GM19468 (cell line): ENCODE measurements at regions not wholly inside any gene's neighbourhood (a gene's known extent, or its start where the extent isn't known, plus 50 kb on each side); places are given as distances from the start of the nearest gene placed in this dataset.

Experiments
- ATAC-seq: cut with Tn5 transposase; IDR thresholded peaks from one replicate; pipeline ENCODE4 v1.9.1; 2021; ENCODE audit warnings: mild to moderate bottlenecking, moderate library complexity, moderate number of reproducible peaks; ENCODE audit not compliant: unreplicated experiment; ENCODE audit errors: extremely low read depth

- ATAC-seq = no peak
These were observed 70.2 kb upstream of the SLC38A2 start for GRCh38 chr12:46442738-46443137.

GRCh38 chr12:46442239-46442638, 69.7 kb upstream of the SLC38A2 start:
- ATAC-seq = no peak

DNA sequence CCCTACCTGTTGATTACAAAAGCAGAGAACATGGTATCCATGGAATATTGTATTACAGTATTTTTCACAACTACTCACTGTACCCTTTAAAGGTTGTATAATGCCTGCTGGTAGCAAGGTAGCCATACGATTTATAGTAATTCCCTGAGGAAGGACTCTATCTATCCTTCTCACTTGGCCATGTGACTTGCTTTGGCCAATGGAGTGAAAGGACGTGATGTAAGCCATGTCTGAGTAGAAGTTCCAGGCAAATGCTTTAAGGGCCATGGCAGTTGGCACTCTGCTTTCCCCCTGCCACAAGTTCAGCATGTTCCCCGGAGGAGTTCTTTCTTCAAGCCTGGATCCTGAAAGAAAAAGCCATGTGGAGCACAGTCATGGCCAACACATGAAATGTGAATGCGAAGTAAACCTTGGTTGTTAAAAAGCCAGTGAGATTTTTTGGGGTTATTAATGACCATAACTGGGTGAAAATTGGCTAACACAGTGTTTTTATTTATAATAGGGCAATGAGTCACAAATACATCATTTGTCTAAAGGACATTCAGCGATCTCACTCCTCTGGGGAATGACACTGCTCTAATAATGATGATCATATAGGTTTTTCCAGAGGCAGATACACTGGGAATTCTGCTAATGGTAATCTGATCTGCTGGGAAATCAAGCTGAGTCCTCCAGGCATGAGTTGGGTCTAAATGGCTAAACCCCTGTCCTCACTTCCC, 67.4 kb upstream of the SLC38A2 start:
- no peak for ATAC-seq

DNA sequence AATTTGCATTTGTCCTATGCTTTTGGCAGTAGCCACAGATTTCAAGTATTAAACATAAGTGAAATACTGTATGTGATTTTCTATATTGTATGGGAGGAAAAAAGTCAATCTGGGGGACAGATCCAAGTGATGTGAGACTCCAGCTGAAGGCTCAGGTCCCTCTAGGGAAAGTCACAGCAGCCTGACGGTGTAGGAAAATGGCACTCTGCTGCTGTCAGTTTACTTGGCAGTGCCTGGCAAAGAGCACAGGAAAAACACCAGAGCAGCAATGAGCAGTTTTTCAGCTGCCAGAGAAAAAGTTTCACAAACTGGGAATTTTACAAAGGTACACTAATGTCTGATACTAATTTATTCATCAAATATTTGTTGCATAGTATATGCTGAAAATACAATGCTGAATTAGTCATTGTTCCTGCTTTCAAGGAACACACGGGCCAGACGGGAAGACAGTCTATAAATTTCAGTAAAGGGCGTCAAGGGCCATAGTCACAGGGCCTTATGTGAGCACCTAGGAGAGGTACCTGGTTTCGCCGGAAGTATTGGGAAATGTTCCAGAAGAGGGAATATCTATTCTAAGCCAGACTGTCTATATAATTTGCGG, 66.2 kb upstream of the SLC38A2 start:
- no peak for ATAC-seq

DNA sequence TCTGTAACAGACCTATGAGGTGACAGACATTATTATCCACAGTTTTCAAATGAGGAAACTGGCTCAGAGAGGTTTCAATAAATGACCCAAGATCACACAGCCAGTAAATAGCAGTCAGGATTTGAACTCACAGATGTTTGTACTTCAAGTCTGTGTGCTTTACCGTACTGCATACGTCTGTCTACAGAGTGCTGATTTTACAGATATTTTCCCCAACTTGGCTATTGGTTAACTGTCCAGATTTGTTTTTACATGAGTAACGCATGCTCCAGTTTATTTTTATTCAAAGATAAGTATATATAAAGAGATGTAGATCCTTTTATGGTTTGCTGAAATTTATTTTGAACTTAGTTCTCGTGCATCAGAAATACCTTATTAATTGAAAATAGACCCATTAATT, 65.7 kb upstream of the SLC38A2 start:
- no peak for ATAC-seq

DNA sequence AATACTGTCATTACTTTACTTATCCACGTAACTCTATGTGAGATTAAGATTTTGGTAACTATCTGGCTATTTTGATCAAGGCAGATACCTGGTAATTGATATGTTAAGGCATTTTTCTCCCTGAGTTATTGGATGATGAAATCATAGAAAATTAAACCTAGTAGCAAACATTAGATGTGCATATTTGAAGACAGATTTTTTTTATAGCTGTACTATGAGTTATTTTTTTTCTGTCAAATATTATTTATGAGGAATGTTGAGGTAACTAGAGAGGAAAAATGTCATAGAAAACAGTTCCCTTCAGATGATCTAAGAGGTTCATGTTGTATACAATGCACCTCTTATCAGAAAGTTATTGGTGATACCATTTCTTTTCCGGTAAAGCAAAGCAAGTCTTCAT, 64.9 kb upstream of the SLC38A2 start:
- ATAC-seq = no peak

- no peak for ATAC-seq
These were observed 64.2 kb upstream of the SLC38A2 start for GRCh38 chr12:46436747-46437146.

DNA sequence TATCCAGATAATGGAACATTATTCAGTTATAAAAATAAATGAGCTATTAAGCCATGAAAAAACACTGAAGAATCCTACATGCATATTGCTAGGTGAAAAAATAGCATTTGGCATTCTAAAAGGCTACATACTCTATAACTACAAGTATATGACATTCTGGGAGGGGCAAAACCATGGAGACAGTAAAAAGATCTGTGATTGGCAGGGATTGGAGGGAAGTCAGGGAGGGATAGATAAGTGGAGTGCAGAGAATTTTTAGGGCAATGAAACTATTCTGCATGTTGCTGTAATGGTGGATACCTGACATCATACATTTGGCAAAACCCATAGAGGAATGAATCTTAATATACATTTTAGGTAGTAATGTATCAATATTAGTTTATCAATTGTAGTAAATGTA, 63.1 kb upstream of the SLC38A2 start:
- ATAC-seq = no peak

GRCh38 chr12:46435029-46435428, 62.5 kb upstream of the SLC38A2 start:
- no peak for ATAC-seq

GRCh38 chr12:46433829-46434228, 61.3 kb upstream of the SLC38A2 start:
- no peak for ATAC-seq

GRCh38 chr12:46432325-46432724, 59.8 kb upstream of the SLC38A2 start:
- ATAC-seq = no peak

- ATAC-seq = no peak
These were observed 57.9 kb upstream of the SLC38A2 start for GRCh38 chr12:46430340-46430948.
